Gastroesophageal sphincter (tissue), 4 donors: ENCODE measurements at regions not wholly inside any gene's neighbourhood (a gene's known extent, or its start where the extent isn't known, plus 50 kb on each side); places are given as distances from the start of the nearest gene placed in this dataset.

Source experiments
- ATAC-seq: fragments of 150-250 bp; one replicate; pipeline ENCODE4 v1.9.1; 2016; ENCODE audit warnings: mild to moderate bottlenecking, moderate library complexity
- H3K27ac ChIP-seq, 4 donors: fragments of 200-600 bp; sonication (generic) in 3 of 4; 1 replicate in 3 of 4; 2 replicates in 1 of 4; pipeline ENCODE4 v1.5.1; 2016 to 2019
- H3K27me3 ChIP-seq: fragments of 200-600 bp; sonication (generic); one replicate; pipeline ENCODE4 v1.5.1; 2019
- H3K36me3 ChIP-seq, 2 donors: fragments of 200-600 bp; sonication (generic); one replicate each; pipeline ENCODE4 v1.5.1; 2019; ENCODE audit warnings: control low read depth in 1 of 2
- H3K4me1 ChIP-seq, 3 donors: fragments of 200-600 bp; sonication (generic); 1 replicate in 2 of 3; 2 replicates in 1 of 3; pipeline ENCODE4 v1.5.1; 2016 to 2019; ENCODE audit warnings: control low read depth in 2 of 3
- H3K4me3 ChIP-seq, 2 donors: fragments of 200-600 bp; sonication (generic); one replicate each; pipeline ENCODE4 v1.5.1; 2019; ENCODE audit warnings: mild to moderate bottlenecking in 1 of 2, moderate library complexity in 1 of 2
- H3K9me3 ChIP-seq, 3 donors: fragments of 200-600 bp; sonication (generic); one replicate each; pipeline ENCODE4 v1.5.1; 2017 to 2019; ENCODE audit warnings: control low read depth in 2 of 3
- EP300 ChIP-seq: sonication (generic); formaldehyde crosslinking; IDR thresholded peaks from one replicate; pipeline ENCODE4 v1.6.1; 2017; ENCODE audit warnings: antibody characterized with exemption, mild to moderate bottlenecking
- POLR2A ChIP-seq, 2 donors: fragments of 450-650 bp; IDR thresholded peaks; one replicate each; pipeline ENCODE4 v1.6.1; 2017; ENCODE audit warnings: antibody characterized with exemption in 2 of 2, mild to moderate bottlenecking in 2 of 2, moderate library complexity in 1 of 2
- POLR2AphosphoS5 ChIP-seq: sonication (generic); formaldehyde crosslinking; IDR thresholded peaks from one replicate; pipeline ENCODE4 v1.6.1; 2017; ENCODE audit warnings: antibody characterized with exemption
- WGBS, 2 donors: methylation state at CpG; one replicate each; pipeline ENCODE4 v1.1.5; 2018; ENCODE audit warnings: low coverage in 1 of 2; 5-methylcytosine and 5-hydroxymethylcytosine counted together
- TF ChIP-seq, protein P1 (sequence below), 4 experiments: fragments of 200-600 bp in 2 of 4; fragments of 450-650 bp in 2 of 4; sonication (generic) in 1 of 4; IDR thresholded peaks; one replicate each; pipeline ENCODE4 v1.5.1; 2017 to 2019; ENCODE audit warnings: antibody characterized with exemption in 4 of 4, mild to moderate bottlenecking in 2 of 4, moderate library complexity in 2 of 4

DNA sequence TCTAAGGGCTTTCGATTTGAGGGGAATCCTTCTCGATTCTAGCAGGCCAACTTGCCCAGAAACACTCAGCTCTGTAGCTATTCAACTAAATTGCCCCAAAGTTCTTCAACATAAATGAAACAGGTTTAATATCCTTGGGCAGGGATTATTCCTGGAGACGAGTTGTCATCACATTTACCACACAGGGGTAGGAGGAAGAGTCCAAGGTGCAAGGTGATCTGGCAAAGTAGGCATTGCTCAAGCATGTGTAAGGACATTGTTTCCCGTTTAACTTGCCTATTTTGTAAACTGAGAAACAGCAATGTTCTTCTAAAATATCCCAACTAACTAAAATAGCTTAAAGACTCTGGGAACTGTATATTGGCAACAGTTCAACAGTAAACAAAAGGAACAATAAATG lies 814.3 kb downstream of the BCL11A start:
- H3K36me3 ChIP-seq, result no peaks in the 10 kb centered on the region
- 84 to 90% methylated on average over 3 to 4 of the region's 4 CpGs for WGBS, 2 donors
- TF ChIP-seq EP300 (no peak), POLR2A (IDR thresholded peaks at IDR 0.05) (no peak)
- TF ChIP-seq, protein P1, sequence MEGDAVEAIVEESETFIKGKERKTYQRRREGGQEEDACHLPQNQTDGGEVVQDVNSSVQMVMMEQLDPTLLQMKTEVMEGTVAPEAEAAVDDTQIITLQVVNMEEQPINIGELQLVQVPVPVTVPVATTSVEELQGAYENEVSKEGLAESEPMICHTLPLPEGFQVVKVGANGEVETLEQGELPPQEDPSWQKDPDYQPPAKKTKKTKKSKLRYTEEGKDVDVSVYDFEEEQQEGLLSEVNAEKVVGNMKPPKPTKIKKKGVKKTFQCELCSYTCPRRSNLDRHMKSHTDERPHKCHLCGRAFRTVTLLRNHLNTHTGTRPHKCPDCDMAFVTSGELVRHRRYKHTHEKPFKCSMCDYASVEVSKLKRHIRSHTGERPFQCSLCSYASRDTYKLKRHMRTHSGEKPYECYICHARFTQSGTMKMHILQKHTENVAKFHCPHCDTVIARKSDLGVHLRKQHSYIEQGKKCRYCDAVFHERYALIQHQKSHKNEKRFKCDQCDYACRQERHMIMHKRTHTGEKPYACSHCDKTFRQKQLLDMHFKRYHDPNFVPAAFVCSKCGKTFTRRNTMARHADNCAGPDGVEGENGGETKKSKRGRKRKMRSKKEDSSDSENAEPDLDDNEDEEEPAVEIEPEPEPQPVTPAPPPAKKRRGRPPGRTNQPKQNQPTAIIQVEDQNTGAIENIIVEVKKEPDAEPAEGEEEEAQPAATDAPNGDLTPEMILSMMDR (IDR thresholded peaks at IDR 0.05), result no peak
- no peaks in the 10 kb centered on the region for H3K4me1 ChIP-seq
- H3K9me3 ChIP-seq, result no peaks in the 10 kb centered on the region
- H3K27me3 ChIP-seq, result no peaks in the 10 kb centered on the region
- no peak for ATAC-seq
- H3K27ac ChIP-seq, result no peak overlapping the region
- H3K4me3 ChIP-seq, result no peak overlapping the region

GRCh38 chr2:59737299-59737698 lies 816.2 kb downstream of the BCL11A start:
- H3K27me3 ChIP-seq, result no peaks in the 10 kb centered on the region
- TF ChIP-seq POLR2AphosphoS5 (no peak), EP300 (no peak), POLR2A (IDR thresholded peaks at IDR 0.05) (no peak)
- TF ChIP-seq, protein P1 (IDR thresholded peaks at IDR 0.05), result no peak
- no peaks in the 10 kb centered on the region for H3K36me3 ChIP-seq
- no peak overlapping the region for H3K27ac ChIP-seq
- no peaks in the 10 kb centered on the region for H3K4me1 ChIP-seq
- H3K9me3 ChIP-seq, result no peaks in the 10 kb centered on the region
- ATAC-seq, result no peak
- H3K4me3 ChIP-seq, result no peak overlapping the region

DNA sequence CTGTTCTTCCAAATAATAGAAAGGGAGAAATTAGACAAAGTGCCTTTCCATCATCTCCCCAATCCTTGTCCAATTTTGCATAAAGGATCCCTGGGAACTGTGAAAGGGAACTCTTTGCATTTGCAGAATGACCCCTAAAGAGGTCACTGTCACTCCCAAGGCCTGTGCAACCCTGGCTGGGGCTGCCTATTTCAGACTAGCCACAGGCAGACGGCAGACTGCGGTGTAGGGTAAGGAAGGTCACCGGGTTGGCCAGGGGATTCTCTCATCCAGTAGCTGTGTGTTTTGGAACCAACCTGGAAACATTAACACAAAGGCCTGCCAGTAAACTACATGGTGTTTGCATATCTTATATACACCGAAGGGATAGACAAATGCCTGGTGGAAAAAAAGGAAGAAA lies 818.7 kb downstream of the BCL11A start:
- 0 to 52% methylated on average over 1 to 4 of the region's 4 CpGs for WGBS, 2 donors
- H3K27me3 ChIP-seq, result no peaks in the 10 kb centered on the region
- H3K4me3 ChIP-seq, result no peak overlapping the region
- ATAC-seq, result no peak
- H3K9me3 ChIP-seq, result no peaks in the 10 kb centered on the region
- H3K4me1 ChIP-seq, result no peaks in the 10 kb centered on the region
- no peaks in the 10 kb centered on the region for H3K36me3 ChIP-seq
- H3K27ac ChIP-seq, result no peak overlapping the region
- TF ChIP-seq, protein P1 (IDR thresholded peaks at IDR 0.05), result no peak
- TF ChIP-seq POLR2AphosphoS5 (no peak), POLR2A (IDR thresholded peaks at IDR 0.05) (no peak), EP300 (no peak)

DNA sequence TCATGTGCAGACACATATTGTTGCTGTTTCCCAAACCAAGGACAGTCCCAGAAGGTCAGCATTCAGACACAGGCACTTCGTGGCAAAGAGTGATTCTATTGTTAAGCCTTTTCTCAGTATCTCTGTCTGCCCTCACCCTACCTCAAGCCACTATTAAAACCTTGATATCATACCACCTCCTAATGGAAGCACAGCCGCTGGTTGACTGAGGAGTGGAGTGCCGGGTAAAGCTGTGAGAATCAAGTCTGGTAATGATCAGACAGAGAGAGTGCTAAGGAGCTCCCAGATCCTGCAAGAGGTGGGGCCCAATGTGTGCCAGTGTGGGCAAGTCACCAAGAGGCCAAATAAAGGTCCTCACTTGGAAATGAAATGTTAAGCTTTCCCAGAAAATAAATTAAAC lies 819.5 kb downstream of the BCL11A start:
- H3K9me3 ChIP-seq, result no peaks in the 10 kb centered on the region
- H3K4me1 ChIP-seq, result no peaks in the 10 kb centered on the region
- no peaks in the 10 kb centered on the region for H3K36me3 ChIP-seq
- no peak overlapping the region for H3K27ac ChIP-seq
- TF ChIP-seq POLR2AphosphoS5 (no peak), POLR2A (IDR thresholded peaks at IDR 0.05) (no peak), EP300 (no peak)
- TF ChIP-seq, protein P1 (IDR thresholded peaks at IDR 0.05), result no peak
- no peak overlapping the region for H3K4me3 ChIP-seq
- H3K27me3 ChIP-seq, result no peaks in the 10 kb centered on the region
- ATAC-seq, result no peak
- 57 to 63% methylated on average over 1 to 3 of the region's 3 CpGs for WGBS, 2 donors

- 77 to 86% methylated on average over 1 of the region's 2 CpGs for WGBS, 2 donors
- Histone ChIP-seq H3K36me3 (no peaks in the 10 kb centered on the region), H3K27me3 (no peaks in the 10 kb centered on the region), H3K4me3 (no peak overlapping the region), H3K4me1 (no peaks in the 10 kb centered on the region), H3K9me3 (no peaks in the 10 kb centered on the region), H3K27ac (no peak overlapping the region)
- ATAC-seq, result no peak
- no peak for TF ChIP-seq EP300
- TF ChIP-seq, protein P1 (IDR thresholded peaks at IDR 0.05), result no peak
- no peak for TF ChIP-seq POLR2AphosphoS5
- TF ChIP-seq POLR2A (IDR thresholded peaks at IDR 0.05), result no peak
These were observed 819.9 kb downstream of the BCL11A start for GRCh38 chr2:59733567-59733930.
